Endothelial cell of umbilical vein (primary cell): ENCODE measurements at regions not wholly inside any gene's neighbourhood (a gene's known extent, or its start where the extent isn't known, plus 50 kb on each side); places are given as distances from the start of the nearest gene placed in this dataset.

Source experiments
- BruUV-seq: library from RNA; stranded (reverse); fragments of 400-500 nt; replicated peaks from 2 replicates; lab custom pipeline; 2021; lab: Mats Ljungman, UMichigan
- CTCF ChIA-PET: fragments of 300-600, 350-600 bp; sonication (Branson Sonifier 250); formaldehyde crosslinking; loops from one replicate; lab custom pipeline; 2021; ENCODE audit warnings: antibody characterized with exemption, inconsistent platforms; lab: Charles Lee
- POLR2A ChIA-PET: fragments of 300-600, 350-600 bp; sonication (Branson Sonifier 250); formaldehyde crosslinking; loops from one replicate; lab custom pipeline; 2021; ENCODE audit warnings: antibody characterized with exemption, inconsistent platforms; lab: Charles Lee
- DNase-seq: peaks from one replicate; pipeline ENCODE4 v3.0.0-alpha.2; 2011; ENCODE audit warnings: low read depth, low spot score
- FAIRE-seq: peaks from 2 replicates; lab custom pipeline; 2011; peaks lifted over from hg19 to GRCh38; lab: Jason Lieb, UNC
- H2AFZ ChIP-seq: 2 replicates; pipeline ENCODE4 v1.6.0; 2012; ENCODE audit warnings: low read depth, low read length, control low read depth, inconsistent platforms
- H3K27ac ChIP-seq: 2 replicates; pipeline ENCODE4 v1.5.1; 2011; ENCODE audit warnings: low read depth, mild to moderate bottlenecking, control low read depth, low read length, moderate library complexity; ENCODE audit not compliant: insufficient read depth
- H3K27me3 ChIP-seq, 2 experiments: 2 replicates each; pipeline versions ENCODE4 v1.6.0 to v1.6.1; 2011; ENCODE audit warnings: low read length in 2 of 2, mixed read lengths in 1 of 2; ENCODE audit not compliant: control insufficient read depth in 2 of 2, insufficient read depth in 2 of 2
- H3K36me3 ChIP-seq, 2 experiments: 2 replicates in 1 of 2; 3 replicates in 1 of 2; pipeline ENCODE4 v1.5.1; 2011; ENCODE audit warnings: low read length in 2 of 2, mild to moderate bottlenecking in 1 of 2, moderate library complexity in 1 of 2; ENCODE audit not compliant: control insufficient read depth in 2 of 2, insufficient read depth in 2 of 2; ENCODE audit errors: extremely low read depth in 1 of 2
- H3K4me1 ChIP-seq: 3 replicates; pipeline ENCODE4 v1.5.1; 2011; ENCODE audit warnings: mild to moderate bottlenecking, low read length; ENCODE audit not compliant: control insufficient read depth, insufficient read depth; ENCODE audit errors: extremely low read depth
- H3K4me2 ChIP-seq: 2 replicates; pipeline ENCODE4 v1.6.1; 2011; ENCODE audit warnings: low read length, control low read depth, mixed read lengths; ENCODE audit not compliant: insufficient read depth
- H3K4me3 ChIP-seq, 3 experiments: fragments of 200-600 bp in 1 of 3; sonication (generic), shearing (Covaris generic) in 1 of 3; replicated peaks in 1 of 3; 2 replicates each; pipeline ENCODE4 v1.5.1; 2011 to 2016; ENCODE audit warnings: control low read depth in 3 of 3, low read length in 3 of 3, mild to moderate bottlenecking in 2 of 3, inconsistent platforms in 1 of 3, low read depth in 1 of 3, moderate library complexity in 1 of 3; ENCODE audit not compliant: insufficient read depth in 1 of 3
- H3K79me2 ChIP-seq: 2 replicates; pipeline ENCODE4 v1.6.0; 2012; ENCODE audit warnings: low read length, inconsistent platforms; ENCODE audit not compliant: control insufficient read depth, insufficient read depth
- H3K9ac ChIP-seq: replicated peaks from 2 replicates; pipeline ENCODE3; 2011; ENCODE audit warnings: low read length, control low read depth; ENCODE audit not compliant: insufficient read depth; ENCODE audit errors: extremely low read depth
- H3K9me1 ChIP-seq: replicated peaks from 3 replicates; pipeline ENCODE4 v1.6.0; 2011; ENCODE audit warnings: mild to moderate bottlenecking, low read length; ENCODE audit not compliant: control insufficient read depth, insufficient read depth; ENCODE audit errors: extremely low read depth
- H3K9me3 ChIP-seq: replicated peaks from 2 replicates; pipeline ENCODE4 v1.5.1; 2012; ENCODE audit warnings: low read length, inconsistent platforms; ENCODE audit not compliant: control insufficient read depth, insufficient read depth
- H4K20me1 ChIP-seq: replicated peaks from 2 replicates; pipeline ENCODE3; 2011; ENCODE audit warnings: mild to moderate bottlenecking, low read length; ENCODE audit not compliant: control insufficient read depth, insufficient read depth; ENCODE audit errors: extremely low read depth
- CTCF ChIP-seq, 2 donors: IDR thresholded peaks; 1 replicate in 1 of 2; 2 replicates in 1 of 2; pipeline ENCODE4 v1.5.1; 2011; ENCODE audit warnings: low read length in 2 of 2, mild to moderate bottlenecking in 2 of 2, moderate library complexity in 2 of 2, control low read depth in 1 of 2, inconsistent platforms in 1 of 2, low read depth in 1 of 2; ENCODE audit not compliant: insufficient read depth in 1 of 2; ENCODE audit errors: extremely low read depth in 1 of 2
- EZH2 ChIP-seq: IDR thresholded peaks from 2 replicates; pipeline ENCODE4 v1.6.1; 2012; ENCODE audit warnings: borderline replicate concordance, low read depth, mild to moderate bottlenecking, moderate library complexity, low read length, inconsistent platforms; ENCODE audit not compliant: severe bottlenecking
- FOS ChIP-seq: IDR thresholded peaks from 2 replicates; pipeline ENCODE4 v1.6.1; 2011; ENCODE audit warnings: mild to moderate bottlenecking, low read length, moderate library complexity, borderline replicate concordance; ENCODE audit not compliant: insufficient read depth
- GATA2 ChIP-seq: IDR thresholded peaks from 2 replicates; pipeline ENCODE4 v1.7.0; 2011; ENCODE audit warnings: low read depth, mild to moderate bottlenecking, moderate library complexity, mixed read lengths, low read length; ENCODE audit not compliant: insufficient read length, insufficient read depth
- JUN ChIP-seq: IDR thresholded peaks from 2 replicates; pipeline ENCODE4 v1.6.1; 2011; ENCODE audit warnings: borderline replicate concordance, low read depth; ENCODE audit not compliant: insufficient read length, insufficient read depth
- MAX ChIP-seq: IDR thresholded peaks from 2 replicates; pipeline ENCODE4 v1.6.1; 2011; ENCODE audit not compliant: insufficient read depth, insufficient read length
- MYC ChIP-seq: IDR thresholded peaks from one replicate; pipeline ENCODE4 v1.6.1; 2011; ENCODE audit warnings: mild to moderate bottlenecking, low read depth, low read length
- POLR2A ChIP-seq: IDR thresholded peaks from 2 replicates; pipeline ENCODE4 v1.6.1; 2012; ENCODE audit warnings: low read depth, mild to moderate bottlenecking, control low read depth, low read length
- POLR2AphosphoS5 ChIP-seq: IDR thresholded peaks from 2 replicates; pipeline ENCODE4 v1.6.1; 2012; ENCODE audit warnings: low read depth, mild to moderate bottlenecking, control low read depth, low read length, moderate library complexity; ENCODE audit not compliant: insufficient read depth
- dilution Hi-C: fragments of 300-500 bp; cut with MboI; formaldehyde crosslinking; loops from one replicate; pipeline ENCODE4 v1.15.0; 2019; ENCODE audit warnings: low sequenced_read_pairs; ENCODE audit not compliant: extremely low pct_ligation_motif_present
- intact Hi-C: fragments of 100-400 bp; cut with micrococcal nuclease; formaldehyde crosslinking; loops from one replicate; pipeline ENCODE4 v1.10.0; 2022

- no peaks in the 10 kb centered on the region for H4K20me1 ChIP-seq
- no peak for DNase-seq
- H3K9me1 ChIP-seq, result no peaks in the 10 kb centered on the region
- no peak overlapping the region for H3K4me2 ChIP-seq
- intact Hi-C loops (no loop called here), dilution Hi-C loops (no loop called here)
- H3K4me3 ChIP-seq, result no peak overlapping the region
- no peaks in the 10 kb centered on the region for H3K79me2 ChIP-seq
- no peak overlapping the region for H3K27ac ChIP-seq
- no peak overlapping the region for H2AFZ ChIP-seq
- no peaks in the 10 kb centered on the region for H3K27me3 ChIP-seq
- H3K9me3 ChIP-seq, result peaks cover 5% of the 10 kb centered on the region
- no TSS peak for BruUV-seq
- POLR2A ChIA-PET, result no interaction called here
- H3K4me1 ChIP-seq, result no peaks in the 10 kb centered on the region
- no peak overlapping the region for H3K9ac ChIP-seq
- TF ChIP-seq MYC (no peak), CTCF (IDR thresholded peaks at IDR 0.05; ENCODE audit: extremely low read depth in 1 of 2, insufficient read depth in 1 of 2, low read depth in 1 of 2, low read length in 2 of 2) (no peak), FOS (no peak), JUN (no peak), EZH2 (no peak), POLR2A (no peak), GATA2 (no peak), POLR2AphosphoS5 (no peak), MAX (no peak)
- CTCF ChIA-PET, result no interaction called here
- FAIRE-seq, result no peak
- no peaks in the 10 kb centered on the region for H3K36me3 ChIP-seq
Observed at GRCh38 chr2:22950431-22950830, 434.5 kb upstream of the KLHL29 start.
